NCI-H1048 (cell line): ENCODE measurements at regions not wholly inside any gene's neighbourhood (a gene's known extent, or its start where the extent isn't known, plus 50 kb on each side); places are given as distances from the start of the nearest gene placed in this dataset.
"Not testable (repeated sequence)": the region's sequence is repeated elsewhere in the genome, so short reads cannot be mapped to it uniquely, and the experiment has no call there.

ENCODE experiments used
- DNase-seq: peaks from one replicate; lab custom pipeline; 2025; lab: John Stamatoyannopoulos, UW

DNA sequence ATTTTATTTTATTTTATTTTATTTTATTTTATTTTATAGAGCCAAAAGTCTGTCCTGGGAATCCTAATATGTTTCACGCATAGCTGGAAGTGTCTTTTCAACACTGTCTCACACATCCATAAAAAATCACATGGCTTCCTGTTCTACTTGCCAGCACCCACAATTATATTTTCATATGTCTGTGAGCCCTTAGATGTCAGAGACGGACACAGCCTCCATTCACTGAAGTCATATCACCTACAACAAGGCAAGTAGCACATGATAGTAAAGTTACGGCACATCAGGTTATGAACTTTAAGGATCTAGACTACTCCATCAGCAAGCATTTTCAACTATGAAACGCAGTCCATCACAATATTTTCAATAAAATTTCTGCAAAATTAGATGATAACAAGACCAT is 168.4 kb downstream of the ZIC4 start:
- no peak for DNase-seq

DNA sequence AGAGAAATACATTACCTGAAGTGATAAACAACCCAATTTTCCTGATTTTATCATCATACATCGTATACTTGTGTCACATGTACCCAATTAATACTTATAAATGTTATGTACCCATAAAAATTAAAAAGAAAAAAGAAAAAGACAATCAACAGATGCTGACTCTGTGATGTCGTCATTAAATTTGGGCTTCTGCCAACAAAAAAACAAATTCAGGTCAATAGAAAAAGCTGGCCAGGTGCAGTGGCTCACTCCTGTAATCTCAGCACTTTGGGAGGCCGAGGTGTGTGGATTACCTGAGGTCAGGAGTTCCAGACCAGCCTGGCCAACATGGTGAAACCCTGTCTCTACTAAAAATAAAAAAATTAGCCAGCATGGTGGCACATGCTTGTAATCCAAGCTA is 174.4 kb downstream of the ZIC4 start:
- not testable (repeated sequence) for DNase-seq

DNA sequence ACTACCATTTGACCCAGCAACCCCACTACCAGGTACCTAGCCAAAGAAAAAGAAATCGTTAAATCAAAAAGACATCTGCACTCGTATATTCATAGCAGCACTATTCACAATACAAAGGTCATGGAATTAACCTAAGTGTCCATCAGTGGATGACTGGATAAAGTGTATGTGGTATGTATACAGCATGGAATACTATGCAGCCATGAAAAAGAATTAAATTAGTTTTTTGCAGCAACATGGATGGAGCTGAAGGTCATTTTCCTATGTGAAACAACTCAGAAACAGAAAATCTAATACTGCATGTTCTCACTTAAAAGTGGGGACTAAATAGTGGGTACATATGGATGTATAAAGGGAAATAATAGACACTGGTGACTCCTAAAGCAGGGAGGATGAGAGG is 175.2 kb downstream of the ZIC4 start:
- no peak for DNase-seq

DNA sequence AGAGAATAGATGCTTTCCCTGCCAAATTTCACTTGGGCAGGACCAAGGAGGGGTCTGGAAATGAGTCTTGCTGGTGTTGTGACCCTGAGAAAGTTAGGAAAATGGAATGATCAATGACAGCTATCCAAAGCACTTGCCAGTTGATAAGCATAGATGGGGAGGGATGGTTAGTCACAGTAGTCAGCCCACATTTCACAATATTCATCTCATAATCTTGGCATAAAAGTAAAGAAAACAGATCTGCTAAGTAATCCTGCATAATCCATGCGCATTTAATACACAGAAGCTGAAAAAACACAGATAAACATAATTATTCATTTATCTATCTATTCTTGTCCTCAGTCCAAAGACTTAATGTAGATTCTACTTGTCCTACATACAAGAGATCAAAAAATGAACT is 184.1 kb downstream of the ZIC4 start:
- DNase-seq: no peak

DNA sequence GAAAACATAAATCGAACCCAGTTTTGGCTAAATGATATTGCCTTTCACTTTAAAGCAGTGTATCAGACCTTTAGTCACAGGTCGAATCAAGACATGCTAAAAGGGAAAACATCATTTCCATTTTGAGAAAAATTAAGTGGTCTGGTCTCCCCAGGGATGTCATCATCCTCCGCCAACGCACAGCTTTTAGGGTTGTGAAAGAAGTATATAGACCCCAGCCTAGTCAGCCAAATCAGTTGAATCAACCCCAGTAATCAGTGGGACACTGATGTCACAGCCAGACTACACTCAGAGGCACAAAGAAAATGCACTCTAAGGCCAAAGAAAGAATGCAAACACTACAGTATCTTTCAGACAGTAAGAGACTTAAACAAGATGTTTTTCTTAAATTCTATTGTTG is 187.4 kb downstream of the ZIC4 start:
- no peak for DNase-seq

DNA sequence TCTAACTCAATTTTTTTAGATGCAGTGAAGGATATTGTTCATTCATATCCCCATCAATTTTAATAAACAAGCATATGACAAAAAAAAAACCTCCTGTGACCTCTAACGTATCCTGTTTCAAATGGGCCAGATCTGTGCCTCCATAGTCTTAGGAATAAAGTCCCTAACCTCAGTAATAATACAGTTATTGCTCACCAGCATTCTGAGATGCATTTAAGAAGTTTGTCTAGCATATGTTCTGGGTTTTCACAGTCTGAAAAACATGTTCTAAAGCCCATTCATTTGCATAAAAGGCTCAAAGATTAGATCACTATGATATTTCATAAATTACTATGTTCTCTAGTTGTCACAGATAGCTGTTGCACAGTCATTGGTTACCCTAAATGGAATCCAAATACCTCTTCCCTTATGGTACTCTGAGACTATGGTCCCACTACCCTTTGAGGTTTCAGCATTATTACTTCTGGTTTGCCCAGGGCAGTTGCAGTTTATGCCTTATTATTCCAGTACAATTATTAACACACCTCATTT is 190.1 kb downstream of the ZIC4 start:
- DNase-seq: no peak

DNA sequence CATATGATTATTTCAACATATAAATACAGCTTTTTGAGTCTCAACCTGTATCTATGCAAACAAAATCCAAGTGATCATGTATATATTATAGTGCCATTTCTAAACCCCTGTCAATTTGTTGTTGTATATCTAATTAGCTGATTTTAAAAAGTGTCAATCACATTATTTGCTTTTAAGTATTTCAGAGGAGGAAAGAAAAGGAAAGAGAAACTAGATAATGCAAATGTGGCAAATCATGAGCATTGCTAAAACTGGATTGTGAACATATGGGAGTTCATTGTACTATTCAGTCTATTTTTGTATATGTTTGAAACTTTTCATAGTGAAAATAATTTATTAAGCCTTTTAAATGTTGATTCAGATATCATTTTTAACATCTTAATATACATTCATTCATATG is 190.7 kb downstream of the ZIC4 start:
- no peak for DNase-seq

DNA sequence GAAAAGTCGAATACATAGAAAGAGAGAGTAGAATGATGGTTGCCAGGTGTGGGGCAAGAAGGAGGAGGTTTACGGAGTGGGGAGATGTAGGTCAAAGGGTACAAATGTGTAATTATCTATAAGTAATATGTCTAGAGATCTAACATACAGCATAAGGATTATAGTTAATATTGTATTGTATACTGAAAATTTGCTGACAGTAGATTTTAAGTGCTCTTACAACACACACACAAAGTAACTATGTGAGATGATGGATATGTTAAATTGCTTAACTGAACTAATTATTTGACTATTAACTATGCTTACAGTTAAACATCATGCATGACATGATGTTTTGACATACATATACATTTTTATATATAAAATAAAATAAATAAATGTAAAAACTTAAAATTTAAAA is 192.7 kb downstream of the ZIC4 start:
- DNase-seq: no peak

DNA sequence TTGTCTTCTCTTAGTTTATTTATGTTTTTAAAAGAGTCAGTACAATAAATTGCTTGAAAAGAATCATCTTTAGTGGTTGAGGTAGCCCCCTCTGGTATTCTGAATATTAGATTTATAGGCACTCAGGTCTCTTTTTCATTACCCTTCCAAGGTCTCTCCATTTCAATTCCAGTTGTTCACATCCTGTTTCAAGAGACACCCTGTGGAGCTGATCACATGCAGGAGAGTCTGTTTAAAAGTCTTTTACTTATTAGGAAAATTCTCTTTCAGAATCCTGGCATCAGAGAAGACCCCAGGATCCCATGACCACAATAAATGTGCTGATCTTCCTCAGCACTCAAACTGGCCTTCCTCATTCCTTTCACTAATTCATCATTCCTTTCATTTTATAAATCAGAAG is 195.7 kb downstream of the ZIC4 start:
- DNase-seq: no peak

DNA sequence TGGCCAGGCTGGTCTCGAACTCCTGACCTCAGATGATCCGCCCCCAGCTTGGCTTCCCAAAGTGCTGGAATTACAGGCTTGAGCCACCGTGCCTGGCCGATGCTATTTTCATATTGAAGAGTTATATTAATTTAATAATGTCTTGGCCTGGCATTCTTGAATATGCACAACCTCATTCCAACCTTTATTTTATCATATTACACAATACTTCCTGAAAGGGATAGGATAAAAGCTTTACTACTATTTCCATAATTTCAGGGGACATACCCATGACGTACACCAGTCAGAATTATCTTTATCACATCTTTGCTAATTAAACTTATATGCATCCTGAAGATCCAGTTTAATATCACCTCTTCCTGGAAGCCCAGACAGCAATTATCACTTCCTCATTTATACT is 205.3 kb downstream of the ZIC4 start:
- no peak for DNase-seq

DNA sequence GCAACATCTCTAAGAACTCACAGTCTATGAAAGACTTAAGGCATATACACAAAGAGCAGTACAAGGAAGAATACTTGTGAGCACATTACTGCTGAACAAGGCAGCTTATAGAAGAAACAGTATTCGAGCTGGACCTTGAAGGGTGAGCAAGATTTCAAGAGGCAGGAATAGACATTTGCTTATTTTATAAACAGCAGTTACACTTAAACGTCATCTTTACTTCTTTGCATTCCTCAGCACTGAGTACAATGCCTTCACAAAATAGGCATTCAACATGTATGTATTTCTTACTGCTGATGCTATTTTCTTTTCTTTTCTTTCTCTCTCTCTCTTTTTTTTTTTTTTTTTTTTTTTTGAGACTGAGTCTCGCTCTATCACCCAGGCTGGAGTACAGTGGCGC is 205.8 kb downstream of the ZIC4 start:
- DNase-seq: no peak

DNA sequence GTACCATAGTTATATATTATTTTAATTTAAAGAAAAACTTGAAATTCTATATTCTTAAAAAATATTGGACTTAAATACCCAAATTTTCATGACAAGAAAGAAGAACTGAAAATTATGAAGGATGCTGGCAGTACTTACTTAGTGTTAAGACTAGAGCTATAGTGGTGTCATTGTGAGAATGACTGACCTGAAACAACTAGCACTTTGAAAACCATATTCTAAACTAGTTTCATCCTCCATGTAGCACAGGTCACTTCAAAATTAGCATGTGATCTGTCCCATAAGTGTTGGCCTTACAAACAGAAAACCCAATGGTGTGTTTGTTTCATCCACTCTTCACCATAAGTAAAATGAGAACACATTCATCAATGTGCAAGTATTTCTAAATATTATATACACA is 208.6 kb downstream of the ZIC4 start:
- DNase-seq: no peak

DNA sequence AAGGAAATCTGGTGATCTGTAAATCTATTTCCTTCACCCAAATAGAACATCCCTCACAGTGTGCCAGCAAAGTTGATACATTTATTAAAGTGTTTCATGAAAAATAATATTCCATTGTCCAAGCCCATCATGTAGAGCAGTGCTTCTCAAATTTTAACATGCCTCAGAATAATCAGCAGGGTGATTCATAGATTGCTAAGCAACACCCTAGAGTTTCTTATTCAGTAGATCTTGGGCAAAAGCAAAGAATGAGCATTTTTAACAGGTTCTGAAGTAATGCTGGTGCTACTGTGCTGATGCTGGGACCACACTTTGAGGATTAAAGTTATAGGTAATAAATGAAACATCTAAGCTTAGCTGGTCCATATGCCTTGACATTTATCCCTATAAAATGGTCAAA is 210.5 kb downstream of the ZIC4 start:
- no peak for DNase-seq

DNA sequence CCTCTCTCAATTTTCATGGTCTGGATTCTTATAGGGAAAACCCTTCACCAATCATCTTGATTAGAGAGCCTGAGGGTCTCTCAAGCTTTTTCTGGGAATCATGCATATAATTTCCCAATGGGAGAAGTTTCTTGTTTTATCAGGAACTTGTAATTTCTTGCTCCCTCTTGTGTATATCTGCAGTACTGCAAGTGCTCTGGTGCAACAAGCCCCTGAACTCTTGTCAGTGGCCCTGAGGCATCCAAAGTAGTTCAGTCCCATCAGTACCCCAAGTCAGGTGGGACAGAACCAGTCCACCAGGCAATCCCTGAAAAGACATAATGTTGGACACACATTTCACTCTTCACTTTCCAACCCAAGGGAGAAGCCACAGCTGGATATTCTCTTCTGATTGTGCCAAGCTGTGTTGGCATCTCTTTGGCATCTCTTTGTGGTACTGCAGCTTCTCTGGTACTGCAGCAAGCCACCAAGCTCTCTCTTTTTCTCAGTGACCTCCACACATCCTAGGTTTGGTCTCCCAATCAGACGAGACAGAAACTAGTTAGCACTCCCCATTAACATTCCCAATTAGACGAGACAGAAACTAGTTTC is 214.5 kb downstream of the ZIC4 start:
- peak; percentile 42 for DNase-seq

DNA sequence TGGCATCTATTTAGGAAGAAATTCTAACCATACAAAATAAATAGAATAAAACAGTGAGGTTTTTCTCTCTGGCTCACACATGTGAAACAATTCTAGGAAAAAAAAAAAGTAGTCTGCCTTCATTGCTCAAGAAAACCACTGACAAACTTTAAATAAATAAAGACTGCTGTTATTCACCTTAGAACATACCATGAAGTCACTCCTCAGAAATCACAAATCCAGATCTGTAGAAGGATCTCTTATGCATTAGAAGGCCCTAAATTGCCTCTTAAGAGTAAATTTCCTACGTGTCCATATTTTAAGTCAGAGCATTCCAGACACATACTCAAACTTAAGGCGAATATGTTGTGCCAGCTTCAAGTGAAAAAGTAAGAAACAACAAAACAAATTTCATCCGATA is 217.3 kb downstream of the ZIC4 start:
- DNase-seq: no peak

DNA sequence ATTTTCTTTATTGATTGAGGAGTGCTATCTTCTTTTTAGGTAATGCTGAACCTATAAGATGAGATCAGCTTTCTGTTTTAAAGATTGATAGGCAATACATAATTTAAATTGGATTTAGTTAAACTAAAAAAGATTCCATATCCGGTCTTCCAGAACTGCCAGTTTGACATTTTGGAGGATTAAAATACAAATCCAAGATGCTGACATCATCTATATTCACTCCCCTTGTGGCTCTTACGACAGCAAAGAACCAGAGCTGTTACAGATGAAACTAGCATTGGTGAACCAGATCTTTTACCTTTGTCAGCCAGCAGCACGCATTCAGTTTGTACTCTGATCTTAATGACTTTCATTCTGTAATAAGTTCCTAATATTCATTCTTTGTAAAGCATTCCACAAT is 218.7 kb downstream of the ZIC4 start:
- DNase-seq: no peak

DNA sequence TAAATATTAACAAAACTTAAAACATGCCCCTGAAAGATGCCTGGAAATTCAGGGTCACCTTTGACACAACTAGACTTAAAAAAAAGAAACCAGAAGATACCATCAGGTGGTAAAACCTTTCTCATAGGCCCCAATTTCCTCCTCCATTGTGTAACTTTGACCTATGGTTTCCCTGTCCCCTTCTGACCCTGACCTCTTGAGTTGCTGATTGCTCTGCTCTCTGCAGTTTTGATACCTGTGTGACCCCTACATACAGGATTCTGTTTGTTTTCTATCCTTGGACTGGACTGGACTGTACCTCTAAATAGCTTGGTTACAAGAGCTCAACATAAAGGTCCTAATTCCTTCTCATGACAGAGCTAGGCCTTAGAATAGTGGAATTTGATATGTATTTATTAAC is 220.6 kb downstream of the ZIC4 start:
- no peak for DNase-seq

DNA sequence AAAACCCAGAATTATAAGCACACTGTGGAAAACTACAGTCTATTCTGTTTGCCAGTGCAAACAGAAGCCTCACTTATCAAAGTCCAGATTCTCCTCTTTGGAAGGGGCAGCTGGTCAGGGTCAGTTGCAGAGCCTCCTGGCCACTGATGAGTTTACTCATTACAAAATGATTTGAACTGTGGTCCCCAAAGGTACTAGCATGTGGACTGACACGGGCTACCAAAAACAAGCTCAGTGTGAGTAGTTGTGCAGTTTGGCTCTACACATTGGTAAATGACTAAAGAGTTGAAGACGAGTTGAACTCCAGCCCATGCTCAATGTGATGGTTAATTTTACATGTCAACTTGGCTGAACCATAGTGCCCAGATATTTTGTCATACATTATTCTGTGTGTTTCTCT is 221.5 kb downstream of the ZIC4 start:
- no peak for DNase-seq

DNA sequence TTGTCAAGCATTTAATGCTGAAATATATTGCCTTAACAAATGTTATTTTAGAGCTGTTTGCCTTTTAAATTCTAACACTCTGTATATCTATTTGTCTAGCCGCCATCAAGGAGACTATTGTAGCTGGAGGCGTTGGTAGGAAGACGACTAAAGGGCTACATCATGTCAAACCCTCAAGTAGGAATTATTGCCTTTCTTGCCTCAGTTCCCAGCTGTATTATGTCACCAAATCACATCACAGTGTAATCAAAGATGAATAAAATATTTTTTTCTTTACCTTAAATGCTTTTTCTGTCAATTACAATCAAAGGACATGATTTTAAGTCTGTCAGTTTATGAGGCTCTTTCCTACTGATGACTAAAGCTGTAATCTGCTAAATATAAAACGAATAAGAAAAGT is 233.1 kb downstream of the ZIC4 start:
- DNase-seq: no peak

DNA sequence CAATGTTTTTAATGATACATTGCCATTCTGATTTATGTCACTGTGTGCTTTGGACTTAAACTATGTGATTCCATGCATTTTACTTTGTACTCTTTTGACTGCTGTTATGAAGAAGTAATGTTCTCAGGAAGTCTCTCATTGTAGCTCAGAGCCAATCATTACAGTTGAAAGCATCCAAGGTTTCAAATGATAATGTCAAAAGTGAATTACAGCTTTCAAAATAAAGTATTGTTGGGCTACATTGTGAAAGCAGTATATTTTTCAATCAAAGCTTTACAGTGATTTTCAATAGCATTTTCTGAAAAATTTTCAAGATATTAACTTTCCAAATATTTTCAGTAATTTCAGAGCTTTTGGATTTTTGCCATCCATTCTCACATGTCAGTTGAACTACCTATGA is 243.6 kb downstream of the ZIC4 start:
- DNase-seq: no peak

DNA sequence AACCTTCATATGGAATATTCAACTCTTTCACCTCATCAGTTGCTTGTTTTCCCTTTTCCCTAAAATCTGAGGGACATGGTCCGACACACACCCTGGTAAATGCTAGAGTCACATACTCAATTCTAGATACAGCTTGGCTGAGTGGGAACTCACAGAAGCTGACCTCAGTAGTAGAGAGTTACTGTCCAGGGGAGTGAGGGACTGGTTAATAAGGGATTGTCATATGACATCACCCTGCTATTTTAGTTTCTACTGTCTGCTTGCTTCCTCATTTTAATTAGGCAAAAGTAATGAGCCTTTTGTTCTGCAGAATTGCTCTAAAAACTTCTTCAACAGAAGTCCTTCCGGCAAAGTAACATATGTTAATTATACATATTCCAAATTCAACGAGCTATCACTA is 244.5 kb downstream of the ZIC4 start:
- DNase-seq: no peak

DNA sequence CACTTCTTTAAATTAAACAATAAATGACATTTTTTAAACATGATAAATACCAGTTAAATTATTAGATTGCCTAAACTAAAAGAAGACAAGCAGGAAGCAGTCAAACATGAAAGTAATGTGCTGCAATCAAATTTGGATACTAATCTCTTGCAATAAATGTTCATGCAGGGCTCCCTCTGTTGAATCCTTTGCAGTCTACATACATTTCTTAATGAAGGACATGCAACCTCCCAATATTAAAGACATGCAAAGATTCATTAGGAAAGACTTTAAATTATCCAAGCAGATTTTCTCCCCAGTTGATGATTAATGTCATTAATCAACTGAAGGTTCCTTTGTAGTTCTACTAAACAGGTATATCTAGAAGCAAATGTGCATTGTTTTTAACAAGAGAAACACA is 245.4 kb downstream of the ZIC4 start:
- DNase-seq: no peak

DNA sequence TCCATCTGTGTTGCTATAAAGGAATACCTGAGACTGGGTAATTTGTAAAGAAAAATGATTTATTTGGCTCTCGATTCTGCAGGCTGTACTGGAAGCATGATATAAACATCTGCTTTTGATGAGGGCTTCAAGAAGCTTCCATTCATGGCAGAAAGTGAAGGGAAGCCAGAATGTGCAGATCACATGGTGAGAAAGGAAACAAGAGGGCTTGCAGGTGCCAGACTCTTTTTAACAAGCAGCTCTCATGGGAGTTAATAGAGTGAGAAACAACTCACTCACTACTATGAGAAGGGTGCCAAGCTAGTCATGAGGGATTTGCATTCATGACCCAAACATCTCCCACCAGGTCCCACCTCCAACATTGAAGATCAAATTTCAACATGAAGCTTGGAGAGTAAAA is 247.2 kb downstream of the ZIC4 start:
- DNase-seq: no peak

DNA sequence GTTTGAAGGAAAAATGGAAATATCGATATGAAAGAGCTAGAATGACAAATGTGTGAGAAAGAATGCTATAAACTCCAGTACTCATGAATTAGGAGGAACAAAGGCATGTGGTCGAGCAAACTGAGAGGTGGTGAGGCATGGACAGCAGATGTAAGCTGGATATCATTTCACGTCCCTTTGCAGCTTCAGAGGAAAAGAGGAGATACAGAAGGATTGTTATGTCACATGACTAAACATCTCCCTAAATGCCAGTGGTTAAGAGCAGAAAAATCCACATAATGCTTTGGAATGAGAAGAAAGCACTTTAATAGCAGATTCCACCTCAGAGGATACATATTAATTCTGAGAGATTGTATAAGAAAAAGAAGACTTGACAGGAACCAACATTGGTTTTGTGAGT is 248.7 kb downstream of the ZIC4 start:
- DNase-seq: no peak

DNA sequence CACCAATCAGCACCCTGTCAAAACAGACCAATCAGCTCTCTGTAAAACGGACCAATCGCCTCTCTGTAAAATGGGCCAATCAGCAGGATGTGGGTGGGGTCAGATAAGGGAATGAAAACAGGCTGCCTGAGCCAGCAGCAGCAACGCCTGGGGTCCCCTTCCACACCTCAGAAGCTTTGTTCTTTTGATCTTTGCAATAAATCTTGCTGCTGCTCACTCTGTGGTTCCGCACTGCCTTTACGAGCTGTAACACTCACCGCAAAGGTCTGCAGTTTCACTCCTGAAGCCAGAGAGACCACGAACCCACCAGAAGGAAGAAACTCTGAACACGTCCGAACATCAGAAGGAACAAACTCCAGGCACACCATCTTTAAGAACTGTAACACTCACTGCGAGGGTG is 251.4 kb downstream of the ZIC4 start:
- not testable (repeated sequence) for DNase-seq
